ENCODE measurements at regions not wholly inside any gene's neighbourhood (a gene's known extent, or its start where the extent isn't known, plus 50 kb on each side); places are given as distances from the start of the nearest gene placed in this dataset.

GRCh38 chr20:57807401-57808263, 97.8 kb upstream of the PMEPA1 start:
- DNase-seq (ENCODE audit: low read depth in 2 of 2) = no peak

GRCh38 chr20:57806975-57807374, 97.2 kb upstream of the PMEPA1 start:
- DNase-seq (ENCODE audit: low read depth in 2 of 2) = no peak

- no peak for DNase-seq (ENCODE audit: low read depth in 2 of 2)
Observed at GRCh38 chr20:57806476-57806875, 96.7 kb upstream of the PMEPA1 start.

GRCh38 chr20:57805747-57806146, 95.9 kb upstream of the PMEPA1 start:
- DNase-seq (ENCODE audit: low read depth in 2 of 2) = no peak

- no peak for DNase-seq (ENCODE audit: low read depth in 2 of 2)
Observed at GRCh38 chr20:57804470-57805250, 94.8 kb upstream of the PMEPA1 start.

GRCh38 chr20:57803508-57804005, 93.7 kb upstream of the PMEPA1 start:
- DNase-seq (ENCODE audit: low read depth in 2 of 2) = no peak

GRCh38 chr20:57802765-57803507, 93.1 kb upstream of the PMEPA1 start:
- no peak for DNase-seq (ENCODE audit: low read depth in 2 of 2)

- DNase-seq (ENCODE audit: low read depth in 2 of 2) = no peak
Observed at GRCh38 chr20:57801581-57801980, 91.8 kb upstream of the PMEPA1 start.

GRCh38 chr20:57800791-57801430, 91.1 kb upstream of the PMEPA1 start:
- no peak for DNase-seq (ENCODE audit: low read depth in 2 of 2)

- DNase-seq (ENCODE audit: low read depth in 2 of 2) = no peak
Observed at GRCh38 chr20:57797401-57797800, 87.6 kb upstream of the PMEPA1 start.

GRCh38 chr20:57795977-57796560, 86.3 kb upstream of the PMEPA1 start:
- no peak for DNase-seq (ENCODE audit: low read depth in 2 of 2)

- DNase-seq (ENCODE audit: low read depth in 2 of 2) = no peak
Observed at GRCh38 chr20:57795342-57795697, 85.5 kb upstream of the PMEPA1 start.

- DNase-seq (ENCODE audit: low read depth in 2 of 2) = no peak
Observed at GRCh38 chr20:57794600-57795341, 85.0 kb upstream of the PMEPA1 start.

- no peak for DNase-seq (ENCODE audit: low read depth in 2 of 2)
Observed at GRCh38 chr20:57794036-57794435, 84.2 kb upstream of the PMEPA1 start.

GRCh38 chr20:57793421-57793820, 83.6 kb upstream of the PMEPA1 start:
- no peak for DNase-seq (ENCODE audit: low read depth in 2 of 2)

GRCh38 chr20:57792386-57793080, 82.7 kb upstream of the PMEPA1 start:
- no peak for DNase-seq (ENCODE audit: low read depth in 2 of 2)

GRCh38 chr20:57791966-57792365, 82.2 kb upstream of the PMEPA1 start:
- no peak for DNase-seq (ENCODE audit: low read depth in 2 of 2)

- no peak for DNase-seq (ENCODE audit: low read depth in 2 of 2)
Observed at GRCh38 chr20:57791178-57791962, 81.6 kb upstream of the PMEPA1 start.

- no peak for DNase-seq (ENCODE audit: low read depth in 2 of 2)
Observed at GRCh38 chr20:57790176-57790575, 80.4 kb upstream of the PMEPA1 start.

All from stimulated activated CD8-positive, alpha-beta memory T cell treated with anti-CD3 and anti-CD28 coated beads, Interleukin-15, amount 100 ng/mL, for 48 hours (primary cell).